PC-9 (cell line): ENCODE measurements at regions not wholly inside any gene's neighbourhood (a gene's known extent, or its start where the extent isn't known, plus 50 kb on each side); places are given as distances from the start of the nearest gene placed in this dataset.

Experiments
- EZH2 ChIP-seq: fragments of 200-600 bp; sonication (generic); IDR thresholded peaks from 2 replicates; pipeline ENCODE4 v1.8.0; 2017; ENCODE audit warnings: antibody characterized with exemption, low read depth
- TF ChIP-seq, protein P1 (sequence below): fragments of 200-600 bp; sonication (generic); conservative IDR thresholded peaks from 2 replicates; pipeline ENCODE4 v1.6.1; 2017; ENCODE audit warnings: mixed run types, antibody characterized with exemption, mild to moderate bottlenecking, moderate library complexity

- TF ChIP-seq, protein P1, sequence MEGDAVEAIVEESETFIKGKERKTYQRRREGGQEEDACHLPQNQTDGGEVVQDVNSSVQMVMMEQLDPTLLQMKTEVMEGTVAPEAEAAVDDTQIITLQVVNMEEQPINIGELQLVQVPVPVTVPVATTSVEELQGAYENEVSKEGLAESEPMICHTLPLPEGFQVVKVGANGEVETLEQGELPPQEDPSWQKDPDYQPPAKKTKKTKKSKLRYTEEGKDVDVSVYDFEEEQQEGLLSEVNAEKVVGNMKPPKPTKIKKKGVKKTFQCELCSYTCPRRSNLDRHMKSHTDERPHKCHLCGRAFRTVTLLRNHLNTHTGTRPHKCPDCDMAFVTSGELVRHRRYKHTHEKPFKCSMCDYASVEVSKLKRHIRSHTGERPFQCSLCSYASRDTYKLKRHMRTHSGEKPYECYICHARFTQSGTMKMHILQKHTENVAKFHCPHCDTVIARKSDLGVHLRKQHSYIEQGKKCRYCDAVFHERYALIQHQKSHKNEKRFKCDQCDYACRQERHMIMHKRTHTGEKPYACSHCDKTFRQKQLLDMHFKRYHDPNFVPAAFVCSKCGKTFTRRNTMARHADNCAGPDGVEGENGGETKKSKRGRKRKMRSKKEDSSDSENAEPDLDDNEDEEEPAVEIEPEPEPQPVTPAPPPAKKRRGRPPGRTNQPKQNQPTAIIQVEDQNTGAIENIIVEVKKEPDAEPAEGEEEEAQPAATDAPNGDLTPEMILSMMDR = no peak
- TF ChIP-seq EZH2 = no peak
Measured at GRCh38 chr3:80606073-80606472, 838.3 kb upstream of the ROBO1 start.
